ENCODE measurements at regions not wholly inside any gene's neighbourhood (a gene's known extent, or its start where the extent isn't known, plus 50 kb on each side); places are given as distances from the start of the nearest gene placed in this dataset.

GRCh38 chr10:111873621-111874135 lies 309.9 kb downstream of the GPAM start:
- Histone ChIP-seq H3K27me3 (replicated peaks in 1 of 4; ENCODE audit: control insufficient read depth in 3 of 4, extremely low read depth in 1 of 4, insufficient read depth in 3 of 4, low read length in 3 of 4) (no peaks in the 10 kb centered on the region), H2BK15ac (ENCODE audit: low read length) (no peak overlapping the region), H3K23ac (ENCODE audit: insufficient read length) (no peak overlapping the region), H3K4me1 (replicated peaks in 1 of 4; ENCODE audit: control insufficient read depth in 3 of 4, insufficient read depth in 4 of 4, low read length in 3 of 4) (peaks cover 0 to 2% (median 0%) of the 10 kb centered on the region in 4 experiments; a peak in 1 of 7 replicates), H3K9ac (replicated peaks in 1 of 4; ENCODE audit: extremely low read depth in 1 of 4, low read depth in 3 of 4, low read length in 3 of 4) (no peak overlapping the region), H3K56ac (replicated peaks; ENCODE audit: insufficient read length, low read depth, low read length) (no peak overlapping the region), H4K5ac (ENCODE audit: insufficient read length, low read depth, low read length) (no peak overlapping the region), H2AFZ (ENCODE audit: low read length) (no peak overlapping the region), H3K4me2 (ENCODE audit: insufficient read depth in 1 of 2, low read depth in 2 of 2, low read length in 2 of 2) (no peak overlapping the region), H3K36me3 (ENCODE audit: control insufficient read depth in 2 of 4, insufficient read depth in 4 of 4, low read length in 3 of 4) (peaks cover 0 to 4% (median 0%) of the 10 kb centered on the region in 4 experiments; a peak in 2 of 8 replicates), H2BK5ac (ENCODE audit: low read depth, low read length) (no peak overlapping the region), H3K9me3 (ENCODE audit: insufficient read depth in 2 of 2, low read depth in 1 of 2, low read length in 1 of 2) (peaks cover 7 to 12% of the 10 kb centered on the region in 2 experiments; a peak in 2 of 4 replicates), H4K8ac (ENCODE audit: extremely low read depth, insufficient read depth, low read length) (no peak overlapping the region), H4K91ac (replicated peaks; ENCODE audit: insufficient read length, low read length) (no peak overlapping the region), H2BK120ac (replicated peaks; ENCODE audit: low read depth, low read length) (no peak overlapping the region), H2BK12ac (ENCODE audit: low read depth, low read length) (no peak overlapping the region), H3K4ac (replicated peaks; ENCODE audit: insufficient read length, low read depth, low read length) (no peak overlapping the region), H3K18ac (ENCODE audit: extremely low read depth, low read length) (no peak overlapping the region), H3K14ac (ENCODE audit: insufficient read length) (no peak overlapping the region), H2BK20ac (ENCODE audit: low read length) (no peak overlapping the region), H3K23me2 (ENCODE audit: low read depth, low read length) (no peaks in the 10 kb centered on the region), H3K27ac (ENCODE audit: low read depth, low read length) (no peak overlapping the region), H2AK5ac (ENCODE audit: low read depth, low read length) (no peak overlapping the region), H3K79me2 (ENCODE audit: control insufficient read depth in 1 of 2, insufficient read depth in 2 of 2, low read length in 2 of 2) (no peaks in the 10 kb centered on the region), H3K4me3 (ENCODE audit: extremely low read depth in 1 of 4, insufficient read depth in 2 of 4, low read depth in 3 of 4, low read length in 4 of 4) (no peak overlapping the region), H4K20me1 (replicated peaks in 1 of 2; ENCODE audit: control insufficient read depth in 1 of 2, insufficient read depth in 2 of 2, low read length in 2 of 2) (no peaks in the 10 kb centered on the region), H3K79me1 (ENCODE audit: low read depth, low read length) (no peaks in the 10 kb centered on the region)
- TF ChIP-seq PHF8 (conservative IDR thresholded peaks at IDR 0.05; ENCODE audit: low read depth, low read length) (no peak), SIN3A (conservative IDR thresholded peaks at IDR 0.05 in 1 of 2, IDR thresholded peaks at IDR 0.05 in 1 of 2; ENCODE audit: low read depth in 1 of 2, low read length in 2 of 2) (no peak), ZNF274 (IDR thresholded peaks at IDR 0.05; ENCODE audit: borderline replicate concordance, extremely low read depth, low read length) (no peak), TEAD4 (IDR thresholded peaks at IDR 0.05; ENCODE audit: low read depth, low read length) (no peak), GTF2F1 (IDR thresholded peaks at IDR 0.05; ENCODE audit: borderline replicate concordance, low read depth, low read length) (no peak), SP2 (IDR thresholded peaks at IDR 0.05; ENCODE audit: low read length) (no peak), KDM5A (IDR thresholded peaks at IDR 0.05; ENCODE audit: low read length) (no peak), POLR2A (IDR thresholded peaks at IDR 0.05; ENCODE audit: control extremely low read depth in 1 of 2, low read depth in 2 of 2, low read length in 2 of 2) (no peak), RBBP5 (IDR thresholded peaks at IDR 0.05; ENCODE audit: borderline replicate concordance, low read depth, low read length) (no peak), TAF7 (optimal IDR thresholded peaks at IDR 0.05; ENCODE audit: borderline replicate concordance, low read depth, low read length) (no peak), TAF1 (IDR thresholded peaks at IDR 0.05; ENCODE audit: low read depth, low read length) (no peak), ATF2 (IDR thresholded peaks at IDR 0.05; ENCODE audit: low read length) (no peak)
- DNase-seq (ENCODE audit: low read depth in 1 of 2, low spot score in 2 of 2) (no peak), FAIRE-seq (no peak)
- 97% methylated on average over 7 of the region's 7 CpGs; no CpG with 5 or more reads in 1 of the 2 experiments for WGBS, 2 experiments (ENCODE audit: extremely low coverage in 1 of 2, insufficient coverage in 1 of 2, insufficient read length in 1 of 2, insufficient replicate concordance in 2 of 2, low coverage in 1 of 2, low lambda C conversion rate in 2 of 2, missing lambda C conversion rate in 1 of 2)
- POLR2A ChIA-PET (ENCODE audit: partially characterized antibody) = no interaction called here
- CTCF ChIA-PET (ENCODE audit: partially characterized antibody) = no interaction called here

Measured in H1 (cell line).